Ammon's horn (tissue), 1 donor: ENCODE measurements at regions not wholly inside any gene's neighbourhood (a gene's known extent, or its start where the extent isn't known, plus 50 kb on each side); places are given as distances from the start of the nearest gene placed in this dataset.
"Not testable (repeated sequence)": the region's sequence is repeated elsewhere in the genome, so short reads cannot be mapped to it uniquely, and the experiment has no call there.

Source experiments
- DNase-seq: peaks from one replicate; pipeline ENCODE4 v3.0.0-alpha.2; 2016; ENCODE audit warnings: low spot score

GRCh38 chr4:137853424-137853823, 321.1 kb upstream of the PCDH18 start:
- no peak for DNase-seq

- DNase-seq = no peak
Observed at GRCh38 chr4:137852326-137852725, 320.0 kb upstream of the PCDH18 start.

GRCh38 chr4:137851435-137851834, 319.1 kb upstream of the PCDH18 start:
- no peak for DNase-seq

- not testable (repeated sequence) for DNase-seq
Observed at GRCh38 chr4:137827945-137828344, 295.7 kb upstream of the PCDH18 start.

GRCh38 chr4:137825505-137825904, 293.2 kb upstream of the PCDH18 start:
- no peak for DNase-seq

- DNase-seq = no peak
Observed at GRCh38 chr4:137823007-137823406, 290.7 kb upstream of the PCDH18 start.

- DNase-seq = no peak
Observed at GRCh38 chr4:137819964-137820383, 287.7 kb upstream of the PCDH18 start.

GRCh38 chr4:137812258-137812657, 280.0 kb upstream of the PCDH18 start:
- DNase-seq = no peak

- no peak for DNase-seq
Observed at GRCh38 chr4:137806420-137806819, 274.1 kb upstream of the PCDH18 start.

- DNase-seq = no peak
Observed at GRCh38 chr4:137804906-137805495, 272.7 kb upstream of the PCDH18 start.

GRCh38 chr4:137800861-137801260, 268.6 kb upstream of the PCDH18 start:
- DNase-seq = no peak

- DNase-seq = peak; percentile 9
Observed at GRCh38 chr4:137794764-137795254, 262.5 kb upstream of the PCDH18 start.

- DNase-seq = not testable (repeated sequence)
Observed at GRCh38 chr4:137789263-137789662, 257.0 kb upstream of the PCDH18 start.

GRCh38 chr4:137783923-137784322, 251.6 kb upstream of the PCDH18 start:
- not testable (repeated sequence) for DNase-seq

GRCh38 chr4:137775701-137776100, 243.4 kb upstream of the PCDH18 start:
- DNase-seq = no peak

- no peak for DNase-seq
Observed at GRCh38 chr4:137774501-137774900, 242.2 kb upstream of the PCDH18 start.

GRCh38 chr4:137768881-137769280, 236.6 kb upstream of the PCDH18 start:
- DNase-seq = peak; percentile 5

- DNase-seq = no peak
Observed at GRCh38 chr4:137768196-137768595, 235.9 kb upstream of the PCDH18 start.

GRCh38 chr4:137762591-137762990, 230.3 kb upstream of the PCDH18 start:
- no peak for DNase-seq

GRCh38 chr4:137754652-137755471, 222.6 kb upstream of the PCDH18 start:
- no peak for DNase-seq

GRCh38 chr4:137749466-137749865, 217.2 kb upstream of the PCDH18 start:
- DNase-seq = no peak

- DNase-seq = no peak
Observed at GRCh38 chr4:137748616-137749015, 216.3 kb upstream of the PCDH18 start.

- no peak for DNase-seq
Observed at GRCh38 chr4:137740141-137740540, 207.8 kb upstream of the PCDH18 start.
